ENCODE measurements at regions not wholly inside any gene's neighbourhood (a gene's known extent, or its start where the extent isn't known, plus 50 kb on each side); places are given as distances from the start of the nearest gene placed in this dataset.

DNA sequence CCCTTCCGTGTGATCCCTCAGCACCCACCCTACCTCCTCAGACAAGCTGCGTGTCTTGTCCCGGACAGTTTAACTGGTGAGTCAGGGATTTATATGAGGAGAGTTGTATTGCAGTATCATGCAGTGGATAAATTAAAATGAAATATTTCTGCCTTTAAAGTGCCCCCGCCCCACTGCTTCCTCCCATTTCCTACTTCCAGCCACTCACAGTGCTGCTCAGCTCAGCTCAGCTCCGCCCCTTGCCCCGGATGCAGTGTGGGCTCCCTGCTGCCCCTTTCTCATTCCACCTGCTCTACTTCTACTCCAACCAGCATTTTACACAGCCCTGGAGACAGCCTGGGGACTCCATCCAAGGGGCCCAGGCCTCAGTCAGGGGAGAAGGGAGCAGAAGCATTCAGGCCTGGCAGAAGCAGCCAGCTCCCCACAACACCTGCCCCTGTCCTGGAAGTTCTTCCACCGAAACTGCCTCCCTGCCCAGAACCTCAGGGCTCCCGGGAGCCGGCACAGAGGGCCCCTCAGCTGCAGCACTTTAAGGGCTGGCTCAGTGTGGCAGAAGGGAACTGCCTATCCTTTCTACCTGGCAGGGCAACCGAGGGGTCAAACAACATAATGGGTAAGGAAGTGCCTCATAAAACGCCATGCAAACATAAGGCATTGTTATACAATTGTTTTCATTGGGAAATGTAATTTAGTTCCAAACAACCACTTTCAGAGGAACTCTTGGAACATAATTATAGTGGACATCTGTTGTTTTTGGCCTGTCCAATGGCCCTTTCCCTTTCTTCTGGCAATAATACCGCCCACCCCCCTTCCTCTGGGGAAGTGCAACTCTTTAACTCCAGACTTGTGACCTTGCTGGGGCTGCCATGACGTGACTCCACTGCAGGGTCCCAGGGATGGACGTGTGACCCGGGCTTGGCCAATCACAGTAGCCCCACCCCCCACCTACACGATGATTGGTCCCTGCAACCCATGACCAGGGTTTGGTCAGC is 102.3 kb downstream of the LIPG start:
- Histone ChIP-seq H3K79me2 (replicated peaks; ENCODE audit: insufficient read depth) (no peaks in the 10 kb centered on the region), H4K20me1 (replicated peaks; ENCODE audit: insufficient read depth) (no peaks in the 10 kb centered on the region), H3K4me1 (ENCODE audit: insufficient read depth) (peaks cover 2% of the 10 kb centered on the region; the same call in 1 of the 2 replicates), H3K9me2 (ENCODE audit: insufficient read depth) (peaks cover 16% of the 10 kb centered on the region; the same call in 1 of the 2 replicates), H3K4me2 (no peak overlapping the region; the same call in 1 of the 2 replicates), H3K36me3 (ENCODE audit: insufficient read depth) (no peaks in the 10 kb centered on the region), H3K27me3 (ENCODE audit: insufficient read depth) (no peaks in the 10 kb centered on the region), H3K27ac (ENCODE audit: low read depth) (no peak overlapping the region), H3K4me3 (no peak overlapping the region), H3F3A (replicated peaks; ENCODE audit: low read depth) (no peaks in the 10 kb centered on the region), H2AFZ (peak overlapping the region; percentile 87; the same call in 1 of the 2 replicates)
- Mint-ChIP-seq H3K9me3 (no peaks in the 10 kb centered on the region), H3K36me3 (ENCODE audit: low read depth) (no peaks in the 10 kb centered on the region), H3K27me3 (ENCODE audit: insufficient read depth, low read depth, poor library complexity) (peaks cover 11% of the 10 kb centered on the region), H3K4me1 (peaks cover 38% of the 10 kb centered on the region), H3K27ac (no peak overlapping the region), H3K4me3 (no peak overlapping the region)
- ATAC-seq (peak; percentile 96), DNase-seq (ENCODE audit: low spot score) (peak; percentile 54)
- TF ChIP-seq JUNB (IDR thresholded peaks at IDR 0.05; ENCODE audit: unreplicated experiment) (no peak), POLR2AphosphoS5 (IDR thresholded peaks at IDR 0.05; ENCODE audit: low read depth) (no peak), EZH2 (IDR thresholded peaks at IDR 0.05; ENCODE audit: low read depth, unreplicated experiment) (no peak), ZNF114 (CRISPR knock-in tag; IDR thresholded peaks at IDR 0.05) (no peak), STAT1 (IDR thresholded peaks at IDR 0.05; ENCODE audit: unreplicated experiment) (no peak), CREB1 (CRISPR knock-in tag; IDR thresholded peaks at IDR 0.05; ENCODE audit: low read depth) (no peak), NANOG (IDR thresholded peaks at IDR 0.05; ENCODE audit: borderline replicate concordance) (no peak), ZNF331 (CRISPR knock-in tag; IDR thresholded peaks at IDR 0.05; ENCODE audit: low read depth) (no peak), EZH2phosphoT487 (IDR thresholded peaks at IDR 0.05; ENCODE audit: unreplicated experiment) (no peak)
- TF ChIP-seq, protein P1, sequence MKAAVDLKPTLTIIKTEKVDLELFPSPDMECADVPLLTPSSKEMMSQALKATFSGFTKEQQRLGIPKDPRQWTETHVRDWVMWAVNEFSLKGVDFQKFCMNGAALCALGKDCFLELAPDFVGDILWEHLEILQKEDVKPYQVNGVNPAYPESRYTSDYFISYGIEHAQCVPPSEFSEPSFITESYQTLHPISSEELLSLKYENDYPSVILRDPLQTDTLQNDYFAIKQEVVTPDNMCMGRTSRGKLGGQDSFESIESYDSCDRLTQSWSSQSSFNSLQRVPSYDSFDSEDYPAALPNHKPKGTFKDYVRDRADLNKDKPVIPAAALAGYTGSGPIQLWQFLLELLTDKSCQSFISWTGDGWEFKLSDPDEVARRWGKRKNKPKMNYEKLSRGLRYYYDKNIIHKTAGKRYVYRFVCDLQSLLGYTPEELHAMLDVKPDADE (IDR thresholded peaks at IDR 0.05): no peak
- TF ChIP-seq, protein P2, sequence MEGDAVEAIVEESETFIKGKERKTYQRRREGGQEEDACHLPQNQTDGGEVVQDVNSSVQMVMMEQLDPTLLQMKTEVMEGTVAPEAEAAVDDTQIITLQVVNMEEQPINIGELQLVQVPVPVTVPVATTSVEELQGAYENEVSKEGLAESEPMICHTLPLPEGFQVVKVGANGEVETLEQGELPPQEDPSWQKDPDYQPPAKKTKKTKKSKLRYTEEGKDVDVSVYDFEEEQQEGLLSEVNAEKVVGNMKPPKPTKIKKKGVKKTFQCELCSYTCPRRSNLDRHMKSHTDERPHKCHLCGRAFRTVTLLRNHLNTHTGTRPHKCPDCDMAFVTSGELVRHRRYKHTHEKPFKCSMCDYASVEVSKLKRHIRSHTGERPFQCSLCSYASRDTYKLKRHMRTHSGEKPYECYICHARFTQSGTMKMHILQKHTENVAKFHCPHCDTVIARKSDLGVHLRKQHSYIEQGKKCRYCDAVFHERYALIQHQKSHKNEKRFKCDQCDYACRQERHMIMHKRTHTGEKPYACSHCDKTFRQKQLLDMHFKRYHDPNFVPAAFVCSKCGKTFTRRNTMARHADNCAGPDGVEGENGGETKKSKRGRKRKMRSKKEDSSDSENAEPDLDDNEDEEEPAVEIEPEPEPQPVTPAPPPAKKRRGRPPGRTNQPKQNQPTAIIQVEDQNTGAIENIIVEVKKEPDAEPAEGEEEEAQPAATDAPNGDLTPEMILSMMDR (conservative IDR thresholded peaks at IDR 0.05; ENCODE audit: low read depth in 2 of 2): no peak
- TF ChIP-seq, protein P3, sequence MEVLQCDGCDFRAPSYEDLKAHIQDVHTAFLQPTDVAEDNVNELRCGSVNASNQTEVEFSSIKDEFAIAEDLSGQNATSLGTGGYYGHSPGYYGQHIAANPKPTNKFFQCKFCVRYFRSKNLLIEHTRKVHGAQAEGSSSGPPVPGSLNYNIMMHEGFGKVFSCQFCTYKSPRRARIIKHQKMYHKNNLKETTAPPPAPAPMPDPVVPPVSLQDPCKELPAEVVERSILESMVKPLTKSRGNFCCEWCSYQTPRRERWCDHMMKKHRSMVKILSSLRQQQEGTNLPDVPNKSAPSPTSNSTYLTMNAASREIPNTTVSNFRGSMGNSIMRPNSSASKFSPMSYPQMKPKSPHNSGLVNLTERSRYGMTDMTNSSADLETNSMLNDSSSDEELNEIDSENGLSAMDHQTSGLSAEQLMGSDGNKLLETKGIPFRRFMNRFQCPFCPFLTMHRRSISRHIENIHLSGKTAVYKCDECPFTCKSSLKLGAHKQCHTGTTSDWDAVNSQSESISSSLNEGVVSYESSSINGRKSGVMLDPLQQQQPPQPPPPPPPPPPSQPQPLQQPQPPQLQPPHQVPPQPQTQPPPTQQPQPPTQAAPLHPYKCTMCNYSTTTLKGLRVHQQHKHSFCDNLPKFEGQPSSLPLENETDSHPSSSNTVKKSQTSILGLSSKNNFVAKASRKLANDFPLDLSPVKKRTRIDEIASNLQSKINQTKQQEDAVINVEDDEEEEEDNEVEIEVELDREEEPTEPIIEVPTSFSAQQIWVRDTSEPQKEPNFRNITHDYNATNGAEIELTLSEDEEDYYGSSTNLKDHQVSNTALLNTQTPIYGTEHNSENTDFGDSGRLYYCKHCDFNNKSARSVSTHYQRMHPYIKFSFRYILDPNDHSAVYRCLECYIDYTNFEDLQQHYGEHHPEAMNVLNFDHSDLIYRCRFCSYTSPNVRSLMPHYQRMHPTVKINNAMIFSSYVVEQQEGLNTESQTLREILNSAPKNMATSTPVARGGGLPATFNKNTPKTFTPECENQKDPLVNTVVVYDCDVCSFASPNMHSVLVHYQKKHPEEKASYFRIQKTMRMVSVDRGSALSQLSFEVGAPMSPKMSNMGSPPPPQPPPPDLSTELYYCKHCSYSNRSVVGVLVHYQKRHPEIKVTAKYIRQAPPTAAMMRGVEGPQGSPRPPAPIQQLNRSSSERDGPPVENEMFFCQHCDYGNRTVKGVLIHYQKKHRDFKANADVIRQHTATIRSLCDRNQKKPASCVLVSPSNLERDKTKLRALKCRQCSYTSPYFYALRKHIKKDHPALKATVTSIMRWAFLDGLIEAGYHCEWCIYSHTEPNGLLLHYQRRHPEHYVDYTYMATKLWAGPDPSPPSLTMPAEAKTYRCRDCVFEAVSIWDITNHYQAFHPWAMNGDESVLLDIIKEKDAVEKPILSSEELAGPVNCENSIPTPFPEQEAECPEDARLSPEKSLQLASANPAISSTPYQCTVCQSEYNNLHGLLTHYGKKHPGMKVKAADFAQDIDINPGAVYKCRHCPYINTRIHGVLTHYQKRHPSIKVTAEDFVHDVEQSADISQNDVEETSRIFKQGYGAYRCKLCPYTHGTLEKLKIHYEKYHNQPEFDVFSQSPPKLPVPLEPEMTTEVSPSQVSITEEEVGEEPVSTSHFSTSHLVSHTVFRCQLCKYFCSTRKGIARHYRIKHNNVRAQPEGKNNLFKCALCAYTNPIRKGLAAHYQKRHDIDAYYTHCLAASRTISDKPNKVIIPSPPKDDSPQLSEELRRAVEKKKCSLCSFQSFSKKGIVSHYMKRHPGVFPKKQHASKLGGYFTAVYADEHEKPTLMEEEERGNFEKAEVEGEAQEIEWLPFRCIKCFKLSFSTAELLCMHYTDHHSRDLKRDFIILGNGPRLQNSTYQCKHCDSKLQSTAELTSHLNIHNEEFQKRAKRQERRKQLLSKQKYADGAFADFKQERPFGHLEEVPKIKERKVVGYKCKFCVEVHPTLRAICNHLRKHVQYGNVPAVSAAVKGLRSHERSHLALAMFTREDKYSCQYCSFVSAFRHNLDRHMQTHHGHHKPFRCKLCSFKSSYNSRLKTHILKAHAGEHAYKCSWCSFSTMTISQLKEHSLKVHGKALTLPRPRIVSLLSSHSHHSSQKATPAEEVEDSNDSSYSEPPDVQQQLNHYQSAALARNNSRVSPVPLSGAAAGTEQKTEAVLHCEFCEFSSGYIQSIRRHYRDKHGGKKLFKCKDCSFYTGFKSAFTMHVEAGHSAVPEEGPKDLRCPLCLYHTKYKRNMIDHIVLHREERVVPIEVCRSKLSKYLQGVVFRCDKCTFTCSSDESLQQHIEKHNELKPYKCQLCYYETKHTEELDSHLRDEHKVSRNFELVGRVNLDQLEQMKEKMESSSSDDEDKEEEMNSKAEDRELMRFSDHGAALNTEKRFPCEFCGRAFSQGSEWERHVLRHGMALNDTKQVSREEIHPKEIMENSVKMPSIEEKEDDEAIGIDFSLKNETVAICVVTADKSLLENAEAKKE (CRISPR knock-in tag; IDR thresholded peaks at IDR 0.05): no peak
- TF ChIP-seq, protein P4, sequence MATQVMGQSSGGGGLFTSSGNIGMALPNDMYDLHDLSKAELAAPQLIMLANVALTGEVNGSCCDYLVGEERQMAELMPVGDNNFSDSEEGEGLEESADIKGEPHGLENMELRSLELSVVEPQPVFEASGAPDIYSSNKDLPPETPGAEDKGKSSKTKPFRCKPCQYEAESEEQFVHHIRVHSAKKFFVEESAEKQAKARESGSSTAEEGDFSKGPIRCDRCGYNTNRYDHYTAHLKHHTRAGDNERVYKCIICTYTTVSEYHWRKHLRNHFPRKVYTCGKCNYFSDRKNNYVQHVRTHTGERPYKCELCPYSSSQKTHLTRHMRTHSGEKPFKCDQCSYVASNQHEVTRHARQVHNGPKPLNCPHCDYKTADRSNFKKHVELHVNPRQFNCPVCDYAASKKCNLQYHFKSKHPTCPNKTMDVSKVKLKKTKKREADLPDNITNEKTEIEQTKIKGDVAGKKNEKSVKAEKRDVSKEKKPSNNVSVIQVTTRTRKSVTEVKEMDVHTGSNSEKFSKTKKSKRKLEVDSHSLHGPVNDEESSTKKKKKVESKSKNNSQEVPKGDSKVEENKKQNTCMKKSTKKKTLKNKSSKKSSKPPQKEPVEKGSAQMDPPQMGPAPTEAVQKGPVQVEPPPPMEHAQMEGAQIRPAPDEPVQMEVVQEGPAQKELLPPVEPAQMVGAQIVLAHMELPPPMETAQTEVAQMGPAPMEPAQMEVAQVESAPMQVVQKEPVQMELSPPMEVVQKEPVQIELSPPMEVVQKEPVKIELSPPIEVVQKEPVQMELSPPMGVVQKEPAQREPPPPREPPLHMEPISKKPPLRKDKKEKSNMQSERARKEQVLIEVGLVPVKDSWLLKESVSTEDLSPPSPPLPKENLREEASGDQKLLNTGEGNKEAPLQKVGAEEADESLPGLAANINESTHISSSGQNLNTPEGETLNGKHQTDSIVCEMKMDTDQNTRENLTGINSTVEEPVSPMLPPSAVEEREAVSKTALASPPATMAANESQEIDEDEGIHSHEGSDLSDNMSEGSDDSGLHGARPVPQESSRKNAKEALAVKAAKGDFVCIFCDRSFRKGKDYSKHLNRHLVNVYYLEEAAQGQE (IDR thresholded peaks at IDR 0.05; ENCODE audit: unreplicated experiment): no peak

Measured in GM23338 (cell line).